ENCODE measurements at regions not wholly inside any gene's neighbourhood (a gene's known extent, or its start where the extent isn't known, plus 50 kb on each side); places are given as distances from the start of the nearest gene placed in this dataset.
A peak's percentile ranks its signal among the peaks of the same experiment; 100 is the strongest.

DNA sequence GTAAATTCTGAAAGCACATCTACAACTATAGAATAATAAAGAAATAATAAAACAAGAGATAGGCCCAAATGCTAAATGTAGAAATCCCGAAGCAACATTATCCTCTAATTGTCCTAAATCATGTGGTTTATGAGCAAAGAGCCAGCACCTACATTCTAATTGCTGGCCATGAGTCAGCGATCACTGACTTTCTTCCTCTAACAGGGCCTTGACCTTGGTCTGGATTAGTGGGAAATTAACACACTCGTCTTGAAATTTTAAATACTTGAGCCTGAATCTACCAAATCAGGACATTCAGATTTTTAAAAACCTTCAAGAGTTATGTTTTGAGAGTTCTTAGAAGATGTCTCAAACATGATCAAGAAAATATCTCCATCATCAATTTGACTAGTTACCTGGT is 727.6 kb downstream of the METTL15 start:
- Histone ChIP-seq H3K36me3 (replicated peaks) (no peaks in the 10 kb centered on the region), H3K4me3 (ENCODE audit: low read depth, low read length) (no peak overlapping the region), H3K27ac (peak overlapping the region; percentile 97), H3K27me3 (replicated peaks) (no peaks in the 10 kb centered on the region)
- peak; percentile 38 for DNase-seq
- in situ Hi-C loops (cut with HindIII; ENCODE audit: low pct_ligation_motif_present, low sequenced_read_pairs), result no loop called here
- TF ChIP-seq, protein P1, sequence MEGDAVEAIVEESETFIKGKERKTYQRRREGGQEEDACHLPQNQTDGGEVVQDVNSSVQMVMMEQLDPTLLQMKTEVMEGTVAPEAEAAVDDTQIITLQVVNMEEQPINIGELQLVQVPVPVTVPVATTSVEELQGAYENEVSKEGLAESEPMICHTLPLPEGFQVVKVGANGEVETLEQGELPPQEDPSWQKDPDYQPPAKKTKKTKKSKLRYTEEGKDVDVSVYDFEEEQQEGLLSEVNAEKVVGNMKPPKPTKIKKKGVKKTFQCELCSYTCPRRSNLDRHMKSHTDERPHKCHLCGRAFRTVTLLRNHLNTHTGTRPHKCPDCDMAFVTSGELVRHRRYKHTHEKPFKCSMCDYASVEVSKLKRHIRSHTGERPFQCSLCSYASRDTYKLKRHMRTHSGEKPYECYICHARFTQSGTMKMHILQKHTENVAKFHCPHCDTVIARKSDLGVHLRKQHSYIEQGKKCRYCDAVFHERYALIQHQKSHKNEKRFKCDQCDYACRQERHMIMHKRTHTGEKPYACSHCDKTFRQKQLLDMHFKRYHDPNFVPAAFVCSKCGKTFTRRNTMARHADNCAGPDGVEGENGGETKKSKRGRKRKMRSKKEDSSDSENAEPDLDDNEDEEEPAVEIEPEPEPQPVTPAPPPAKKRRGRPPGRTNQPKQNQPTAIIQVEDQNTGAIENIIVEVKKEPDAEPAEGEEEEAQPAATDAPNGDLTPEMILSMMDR (IDR thresholded peaks at IDR 0.05; ENCODE audit: low read depth, low read length, missing control alignments), result no peak

DNA sequence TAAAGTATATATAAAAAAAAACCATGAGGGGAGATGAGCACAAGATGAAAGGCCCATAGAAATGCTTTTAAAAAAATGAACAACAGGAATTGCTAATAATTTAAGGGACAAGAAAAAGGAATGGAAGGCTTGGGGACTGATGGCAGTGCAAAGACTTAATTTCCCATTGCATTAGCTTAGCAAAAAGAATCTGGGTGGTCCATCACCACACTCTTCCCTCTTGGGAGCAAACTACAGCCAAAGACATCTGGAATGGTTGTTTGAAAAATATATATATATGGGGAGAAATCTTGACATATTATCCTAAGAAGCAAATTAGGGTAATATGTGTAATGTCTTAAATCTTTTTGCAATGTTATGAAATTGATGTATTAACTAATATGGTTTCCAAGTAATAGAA is 727.1 kb downstream of the METTL15 start:
- Histone ChIP-seq H3K27me3 (replicated peaks) (no peaks in the 10 kb centered on the region), H3K27ac (peak overlapping the region; percentile 97), H3K4me3 (ENCODE audit: low read depth, low read length) (no peak overlapping the region), H3K36me3 (replicated peaks) (no peaks in the 10 kb centered on the region)
- in situ Hi-C loops (cut with HindIII; ENCODE audit: low pct_ligation_motif_present, low sequenced_read_pairs), result no loop called here
- TF ChIP-seq, protein P1 (IDR thresholded peaks at IDR 0.05; ENCODE audit: low read depth, low read length, missing control alignments), result no peak
- no peak for DNase-seq

DNA sequence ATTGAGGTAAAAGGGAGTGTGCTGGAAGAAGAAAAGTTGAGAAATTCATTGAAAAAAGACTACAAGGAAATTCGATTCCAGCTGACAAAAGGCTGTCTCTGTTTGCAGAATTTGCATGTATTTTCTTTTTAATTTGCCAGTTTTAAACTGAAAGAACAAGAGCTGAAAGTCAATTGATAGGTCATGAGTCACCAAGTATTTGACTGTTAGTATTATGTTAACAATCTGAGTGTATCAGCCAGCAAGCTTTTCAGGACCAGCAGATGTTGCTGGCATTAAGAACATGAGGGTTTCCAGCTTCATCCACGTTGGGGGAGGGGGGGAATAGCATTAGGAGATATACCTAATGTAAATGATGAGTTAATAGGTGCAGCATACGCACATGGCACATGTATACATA is 726.7 kb downstream of the METTL15 start:
- no peaks in the 10 kb centered on the region for H3K36me3 ChIP-seq (replicated peaks)
- H3K27me3 ChIP-seq (replicated peaks), result no peaks in the 10 kb centered on the region
- TF ChIP-seq, protein P1 (IDR thresholded peaks at IDR 0.05; ENCODE audit: low read depth, low read length, missing control alignments), result no peak
- no peak overlapping the region for H3K4me3 ChIP-seq (ENCODE audit: low read depth, low read length)
- in situ Hi-C loops (cut with HindIII; ENCODE audit: low pct_ligation_motif_present, low sequenced_read_pairs), result no loop called here
- peak overlapping the region; percentile 97 for H3K27ac ChIP-seq
- DNase-seq, result peak; percentile 80

DNA sequence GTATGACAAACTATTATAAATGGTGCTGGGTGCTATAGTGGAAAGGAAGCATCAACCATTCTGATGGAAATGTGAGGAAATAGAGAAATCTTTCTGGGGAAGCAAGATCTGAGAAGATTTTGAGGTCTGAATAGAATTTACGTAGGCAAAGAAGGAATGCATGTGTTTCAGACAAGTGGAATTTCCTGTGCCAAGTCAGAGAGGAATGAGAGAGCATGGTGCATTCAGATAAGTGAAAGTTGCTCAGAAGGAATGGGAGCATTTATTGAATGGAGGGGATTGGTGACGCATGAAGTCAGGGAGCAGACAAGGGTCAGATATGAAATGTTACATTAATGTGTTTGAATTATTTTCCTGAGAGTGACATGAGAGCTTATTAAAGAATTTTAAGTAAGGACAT is 725.5 kb downstream of the METTL15 start:
- TF ChIP-seq, protein P1 (IDR thresholded peaks at IDR 0.05; ENCODE audit: low read depth, low read length, missing control alignments), result no peak
- H3K27ac ChIP-seq, result peak overlapping the region; percentile 97
- no peaks in the 10 kb centered on the region for H3K27me3 ChIP-seq (replicated peaks)
- H3K36me3 ChIP-seq (replicated peaks), result no peaks in the 10 kb centered on the region
- in situ Hi-C loops (cut with HindIII; ENCODE audit: low pct_ligation_motif_present, low sequenced_read_pairs), result no loop called here
- DNase-seq, result peak; percentile 97
- H3K4me3 ChIP-seq (ENCODE audit: low read depth, low read length), result no peak overlapping the region

DNA sequence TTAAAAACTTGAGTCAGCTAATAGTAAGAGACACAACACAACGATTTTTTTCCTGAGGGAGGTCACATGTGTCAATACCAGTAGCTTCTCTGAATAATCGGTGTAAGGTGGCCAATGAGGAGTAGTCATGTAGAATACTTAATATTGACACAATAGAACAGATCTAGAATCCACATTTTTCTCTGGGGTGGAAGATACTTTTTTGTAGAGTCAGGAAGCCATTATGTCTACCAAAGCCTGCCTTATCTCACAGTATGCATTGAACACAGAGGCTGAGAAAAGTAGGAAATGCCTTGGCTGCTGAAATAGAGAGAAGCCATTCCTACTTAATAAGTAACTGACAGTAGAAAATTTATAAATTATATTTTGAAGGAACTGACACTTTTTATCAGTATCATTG is 725.0 kb downstream of the METTL15 start:
- Histone ChIP-seq H3K27ac (peak overlapping the region; percentile 97), H3K36me3 (replicated peaks) (no peaks in the 10 kb centered on the region), H3K4me3 (ENCODE audit: low read depth, low read length) (no peak overlapping the region), H3K27me3 (replicated peaks) (no peaks in the 10 kb centered on the region)
- in situ Hi-C loops (cut with HindIII; ENCODE audit: low pct_ligation_motif_present, low sequenced_read_pairs), result no loop called here
- TF ChIP-seq, protein P1 (IDR thresholded peaks at IDR 0.05; ENCODE audit: low read depth, low read length, missing control alignments), result no peak
- no peak for DNase-seq

DNA sequence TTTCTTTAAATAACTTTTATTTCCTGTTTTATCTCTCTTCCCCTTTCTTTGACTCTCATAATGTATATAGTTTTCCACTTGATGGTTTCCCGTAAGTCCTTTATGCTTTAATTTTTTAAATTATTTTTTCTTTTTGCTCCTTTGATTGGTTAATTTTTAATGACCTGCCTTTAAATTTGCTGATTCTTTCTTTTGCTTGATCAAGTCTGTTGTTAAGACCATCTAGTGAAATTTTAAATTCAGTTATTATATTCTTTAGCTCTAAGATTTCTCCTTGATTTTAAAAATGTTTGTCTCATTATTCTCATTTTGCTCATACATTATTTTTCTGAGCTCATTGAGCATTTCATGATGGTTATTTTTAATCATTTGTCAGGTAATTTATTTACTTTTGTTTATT is 718.6 kb downstream of the METTL15 start:
- Histone ChIP-seq H3K27ac (no peak overlapping the region), H3K27me3 (replicated peaks) (no peaks in the 10 kb centered on the region), H3K36me3 (replicated peaks) (no peaks in the 10 kb centered on the region), H3K4me3 (ENCODE audit: low read depth, low read length) (no peak overlapping the region)
- DNase-seq, result no peak
- in situ Hi-C loops (cut with HindIII; ENCODE audit: low pct_ligation_motif_present, low sequenced_read_pairs), result no loop called here
- TF ChIP-seq, protein P1 (IDR thresholded peaks at IDR 0.05; ENCODE audit: low read depth, low read length, missing control alignments), result no peak

Data from brain microvascular endothelial cell (primary cell).